ENCODE measurements at regions not wholly inside any gene's neighbourhood (a gene's known extent, or its start where the extent isn't known, plus 50 kb on each side); places are given as distances from the start of the nearest gene placed in this dataset.

GRCh38 chr12:125685915-125686314 lies 620.7 kb downstream of the AACS start:
- TF ChIP-seq CTCF (IDR thresholded peaks at IDR 0.05; ENCODE audit: control insufficient read depth, insufficient read depth, low read depth, low read length, missing control alignments): no peak
- no peak overlapping the region for H3K4me3 ChIP-seq (ENCODE audit: control insufficient read depth, low read depth, low read length)
- DNase-seq (ENCODE audit: low read depth): no peak

- no peak for TF ChIP-seq CTCF (IDR thresholded peaks at IDR 0.05; ENCODE audit: control insufficient read depth, insufficient read depth, low read depth, low read length, missing control alignments)
- no peak overlapping the region for H3K4me3 ChIP-seq (ENCODE audit: control insufficient read depth, low read depth, low read length)
- DNase-seq (ENCODE audit: low read depth): no peak
Measured at GRCh38 chr12:125687403-125687802, 622.2 kb downstream of the AACS start.

- no peak for DNase-seq (ENCODE audit: low read depth)
- TF ChIP-seq CTCF (IDR thresholded peaks at IDR 0.05; ENCODE audit: control insufficient read depth, insufficient read depth, low read depth, low read length, missing control alignments): no peak
- no peak overlapping the region for H3K4me3 ChIP-seq (ENCODE audit: control insufficient read depth, low read depth, low read length)
Measured at GRCh38 chr12:125687820-125688219, 622.6 kb downstream of the AACS start.

GRCh38 chr12:125688223-125688622 lies 623.0 kb downstream of the AACS start:
- DNase-seq (ENCODE audit: low read depth): no peak
- TF ChIP-seq CTCF (IDR thresholded peaks at IDR 0.05; ENCODE audit: control insufficient read depth, insufficient read depth, low read depth, low read length, missing control alignments): no peak
- H3K4me3 ChIP-seq (ENCODE audit: control insufficient read depth, low read depth, low read length): no peak overlapping the region

GRCh38 chr12:125688881-125689280 lies 623.6 kb downstream of the AACS start:
- no peak for DNase-seq (ENCODE audit: low read depth)
- no peak for TF ChIP-seq CTCF (IDR thresholded peaks at IDR 0.05; ENCODE audit: control insufficient read depth, insufficient read depth, low read depth, low read length, missing control alignments)
- H3K4me3 ChIP-seq (ENCODE audit: control insufficient read depth, low read depth, low read length): no peak overlapping the region

- DNase-seq (ENCODE audit: low read depth): no peak
- no peak overlapping the region for H3K4me3 ChIP-seq (ENCODE audit: control insufficient read depth, low read depth, low read length)
Measured at GRCh38 chr12:125689576-125690410, 624.6 kb downstream of the AACS start.

More at GRCh38 chr12:125689576-125690410, 624.6 kb downstream of the AACS start:
- no peak for TF ChIP-seq CTCF (IDR thresholded peaks at IDR 0.05; ENCODE audit: control insufficient read depth, insufficient read depth, low read depth, low read length, missing control alignments)
